H1 (cell line): ENCODE measurements at regions not wholly inside any gene's neighbourhood (a gene's known extent, or its start where the extent isn't known, plus 50 kb on each side); places are given as distances from the start of the nearest gene placed in this dataset.

ENCODE experiments used
- CTCF ChIA-PET: fragments of 300-600 bp; sonication (Branson Sonifier 250); formaldehyde crosslinking; loops from one replicate; lab custom pipeline; 2021; ENCODE audit not compliant: partially characterized antibody; lab: Charles Lee
- POLR2A ChIA-PET: fragments of 300-600 bp; sonication (Branson Sonifier 250); formaldehyde crosslinking; loops from one replicate; lab custom pipeline; 2021; ENCODE audit warnings: inconsistent platforms; ENCODE audit not compliant: partially characterized antibody; lab: Charles Lee
- DNase-seq, 2 experiments: peaks; one replicate each; pipeline versions ENCODE4 v3.0.0 to v3.0.0-alpha.2; 2010 to 2022; ENCODE audit warnings: low spot score in 2 of 2, low read depth in 1 of 2, mixed read lengths in 1 of 2
- FAIRE-seq: peaks from 2 replicates; lab custom pipeline; 2011; peaks lifted over from hg19 to GRCh38; lab: Jason Lieb, UNC
- H2AFZ ChIP-seq: 2 replicates; pipeline ENCODE4 v1.8.1; 2012; ENCODE audit warnings: low read length, inconsistent platforms
- H2AK5ac ChIP-seq: 2 replicates; pipeline ENCODE4 v1.6.1; 2013; ENCODE audit warnings: low read depth, low read length
- H2BK120ac ChIP-seq: replicated peaks from 2 replicates; pipeline ENCODE3; 2013; ENCODE audit warnings: low read depth, low read length, inconsistent platforms
- H2BK12ac ChIP-seq: 2 replicates; pipeline ENCODE4 v1.6.1; 2013; ENCODE audit warnings: low read depth, low read length
- H2BK15ac ChIP-seq: 2 replicates; pipeline ENCODE4 v1.6.1; 2013; ENCODE audit warnings: low read length
- H2BK20ac ChIP-seq: 2 replicates; pipeline ENCODE4 v1.6.1; 2013; ENCODE audit warnings: low read length
- H2BK5ac ChIP-seq: 2 replicates; pipeline ENCODE4 v1.6.1; 2013; ENCODE audit warnings: low read depth, low read length
- H3K14ac ChIP-seq: 2 replicates; pipeline ENCODE4 v1.6.1; 2013; ENCODE audit warnings: inconsistent platforms; ENCODE audit not compliant: insufficient read length
- H3K18ac ChIP-seq: 2 replicates; pipeline ENCODE4 v1.6.1; 2013; ENCODE audit warnings: low read length; ENCODE audit errors: extremely low read depth
- H3K23ac ChIP-seq: 2 replicates; pipeline ENCODE4 v1.6.1; 2013; ENCODE audit warnings: inconsistent platforms; ENCODE audit not compliant: insufficient read length
- H3K23me2 ChIP-seq: 2 replicates; pipeline ENCODE4 v1.6.1; 2013; ENCODE audit warnings: low read depth, low read length
- H3K27ac ChIP-seq: 2 replicates; pipeline ENCODE4 v1.6.1; 2011; ENCODE audit warnings: low read depth, low read length, inconsistent platforms
- H3K27me3 ChIP-seq, 4 experiments: replicated peaks in 1 of 4; 1 replicate in 1 of 4; 2 replicates in 3 of 4; pipeline versions ENCODE4 v1.6.1 to v1.8.1; 2011 to 2013; ENCODE audit warnings: low read length in 3 of 4, mild to moderate bottlenecking in 3 of 4, inconsistent platforms in 2 of 4, mixed read lengths in 2 of 4, moderate library complexity in 1 of 4; ENCODE audit not compliant: control insufficient read depth in 3 of 4, insufficient read depth in 3 of 4; ENCODE audit errors: extremely low read depth in 1 of 4
- H3K36me3 ChIP-seq, 4 experiments: 2 replicates each; pipeline versions ENCODE4 v1.6.1 to v1.8.1; 2011 to 2013; ENCODE audit warnings: mild to moderate bottlenecking in 4 of 4, low read length in 3 of 4, moderate library complexity in 2 of 4, control low read depth in 1 of 4, inconsistent platforms in 1 of 4; ENCODE audit not compliant: insufficient read depth in 4 of 4, control insufficient read depth in 2 of 4
- H3K4ac ChIP-seq: replicated peaks from 2 replicates; pipeline ENCODE3; 2013; ENCODE audit warnings: low read length, low read depth, mixed read lengths, inconsistent platforms; ENCODE audit not compliant: insufficient read length
- H3K4me1 ChIP-seq, 4 experiments: replicated peaks in 1 of 4; 1 replicate in 1 of 4; 2 replicates in 3 of 4; pipeline versions ENCODE4 v1.6.1 to v1.8.1; 2011 to 2013; ENCODE audit warnings: low read length in 3 of 4, inconsistent platforms in 2 of 4, mixed read lengths in 1 of 4; ENCODE audit not compliant: insufficient read depth in 4 of 4, control insufficient read depth in 3 of 4
- H3K4me2 ChIP-seq, 2 experiments: 2 replicates each; pipeline versions ENCODE4 v1.6.1 to v1.8.1; 2011 to 2013; ENCODE audit warnings: low read depth in 2 of 2, low read length in 2 of 2, control low read depth in 1 of 2, inconsistent platforms in 1 of 2, mild to moderate bottlenecking in 1 of 2; ENCODE audit not compliant: insufficient read depth in 1 of 2
- H3K4me3 ChIP-seq, 4 experiments: fragments of 200-600, 300-600 bp in 1 of 4; sonication (generic), shearing (Covaris generic), sonication (Bioruptor Twin) in 1 of 4; 2 replicates each; pipeline versions ENCODE4 v1.5.1 to v1.8.1; 2011 to 2016; ENCODE audit warnings: low read length in 4 of 4, low read depth in 3 of 4, control low read depth in 2 of 4, inconsistent platforms in 2 of 4, mild to moderate bottlenecking in 2 of 4, mixed read lengths in 1 of 4, moderate library complexity in 1 of 4; ENCODE audit not compliant: insufficient read depth in 2 of 4; ENCODE audit errors: extremely low read depth in 1 of 4
- H3K56ac ChIP-seq: replicated peaks from 2 replicates; pipeline ENCODE3; 2013; ENCODE audit warnings: low read depth, mild to moderate bottlenecking, mixed read lengths, low read length, inconsistent platforms; ENCODE audit not compliant: insufficient read length
- H3K79me1 ChIP-seq: 2 replicates; pipeline ENCODE4 v1.6.1; 2013; ENCODE audit warnings: low read depth, low read length, control low read depth
- H3K79me2 ChIP-seq, 2 experiments: 2 replicates each; pipeline versions ENCODE4 v1.6.1 to v1.8.1; 2012 to 2013; ENCODE audit warnings: low read length in 2 of 2, mild to moderate bottlenecking in 2 of 2, inconsistent platforms in 1 of 2; ENCODE audit not compliant: insufficient read depth in 2 of 2, control insufficient read depth in 1 of 2
- H3K9ac ChIP-seq, 4 experiments: replicated peaks in 1 of 4; 1 replicate in 1 of 4; 2 replicates in 3 of 4; pipeline versions ENCODE4 v1.6.1 to v1.8.1; 2011 to 2013; ENCODE audit warnings: low read depth in 3 of 4, low read length in 3 of 4, control low read depth in 2 of 4, mild to moderate bottlenecking in 2 of 4, moderate library complexity in 2 of 4, inconsistent platforms in 1 of 4; ENCODE audit errors: extremely low read depth in 1 of 4
- H3K9me3 ChIP-seq, 2 experiments: 2 replicates each; pipeline versions ENCODE4 v1.6.1 to v1.8.1; 2012 to 2013; ENCODE audit warnings: mild to moderate bottlenecking in 2 of 2, moderate library complexity in 2 of 2, control low read depth in 1 of 2, inconsistent platforms in 1 of 2, low read depth in 1 of 2, low read length in 1 of 2, mixed read lengths in 1 of 2; ENCODE audit not compliant: insufficient read depth in 2 of 2
- H4K20me1 ChIP-seq, 2 experiments: replicated peaks in 1 of 2; 2 replicates each; pipeline versions ENCODE3 to v1.8.1; 2011 to 2013; ENCODE audit warnings: inconsistent platforms in 2 of 2, low read length in 2 of 2, mild to moderate bottlenecking in 1 of 2; ENCODE audit not compliant: insufficient read depth in 2 of 2, control insufficient read depth in 1 of 2
- H4K5ac ChIP-seq: 2 replicates; pipeline ENCODE4 v1.6.1; 2013; ENCODE audit warnings: low read length, low read depth, mixed read lengths, inconsistent platforms; ENCODE audit not compliant: insufficient read length
- H4K8ac ChIP-seq: 2 replicates; pipeline ENCODE4 v1.8.0; 2013; ENCODE audit warnings: mild to moderate bottlenecking, moderate library complexity, low read length, inconsistent platforms; ENCODE audit not compliant: insufficient read depth; ENCODE audit errors: extremely low read depth
- H4K91ac ChIP-seq: replicated peaks from 2 replicates; pipeline ENCODE3; 2013; ENCODE audit warnings: low read length, mixed read lengths, inconsistent platforms; ENCODE audit not compliant: insufficient read length
- ATF2 ChIP-seq: IDR thresholded peaks from 2 replicates; pipeline ENCODE4 v1.6.1; 2012; ENCODE audit warnings: low read length, inconsistent platforms
- CBX8 ChIP-seq: fragments of 300-800, 300-1000 bp; sonication (generic); IDR thresholded peaks from 2 replicates; pipeline ENCODE4 v1.7.1; 2016; ENCODE audit warnings: low read depth, low read length, borderline replicate concordance
- GABPA ChIP-seq: IDR thresholded peaks from 2 replicates; pipeline ENCODE4 v1.6.1; 2011; ENCODE audit warnings: mild to moderate bottlenecking, low read length, moderate library complexity, borderline replicate concordance; ENCODE audit not compliant: insufficient read depth
- JUN ChIP-seq: IDR thresholded peaks from 2 replicates; pipeline ENCODE4 v1.6.1; 2011; ENCODE audit warnings: low read depth, mild to moderate bottlenecking, improper control_type of control experiment, low read length
- KDM5A ChIP-seq: fragments of 200-600 bp; IDR thresholded peaks from 2 replicates; pipeline ENCODE4 v1.7.1; 2012; ENCODE audit warnings: mild to moderate bottlenecking, low read length, inconsistent platforms, mixed read lengths
- MAX ChIP-seq: IDR thresholded peaks from 2 replicates; pipeline ENCODE4 v1.6.1; 2012; ENCODE audit warnings: inconsistent platforms
- POLR2A ChIP-seq, 2 experiments: IDR thresholded peaks; 1 replicate in 1 of 2; 2 replicates in 1 of 2; pipeline ENCODE4 v1.6.1; 2011; ENCODE audit warnings: low read depth in 2 of 2, low read length in 2 of 2, mild to moderate bottlenecking in 2 of 2; ENCODE audit errors: control extremely low read depth in 1 of 2
- RFX5 ChIP-seq: IDR thresholded peaks from 2 replicates; pipeline ENCODE4 v1.6.1; 2011; ENCODE audit warnings: low read depth, low read length, improper control_type of control experiment, borderline replicate concordance
- RXRA ChIP-seq: IDR thresholded peaks from 2 replicates; pipeline ENCODE4 v1.6.1; 2011; ENCODE audit warnings: low read depth, mild to moderate bottlenecking, low read length, moderate library complexity; ENCODE audit not compliant: insufficient read depth
- SP1 ChIP-seq: IDR thresholded peaks from 2 replicates; pipeline ENCODE4 v1.6.1; 2011; ENCODE audit warnings: low read depth, low read length
- SUZ12 ChIP-seq: fragments of 200-600 bp; sonication (generic); IDR thresholded peaks from 2 replicates; pipeline ENCODE4 v1.6.1; 2012; ENCODE audit warnings: mild to moderate bottlenecking, inconsistent platforms, low read length, moderate library complexity, mixed read lengths
- TF ChIP-seq, protein P1 (sequence below), 3 experiments: IDR thresholded peaks; 1 replicate in 2 of 3; 2 replicates in 1 of 3; pipeline versions ENCODE4 v1.5.1 to v1.6.1; 2011; ENCODE audit warnings: low read length in 3 of 3, mild to moderate bottlenecking in 3 of 3, inconsistent platforms in 2 of 3, low read depth in 1 of 3, moderate library complexity in 1 of 3; ENCODE audit not compliant: insufficient read depth in 1 of 3; ENCODE audit errors: control extremely low read depth in 1 of 3

DNA sequence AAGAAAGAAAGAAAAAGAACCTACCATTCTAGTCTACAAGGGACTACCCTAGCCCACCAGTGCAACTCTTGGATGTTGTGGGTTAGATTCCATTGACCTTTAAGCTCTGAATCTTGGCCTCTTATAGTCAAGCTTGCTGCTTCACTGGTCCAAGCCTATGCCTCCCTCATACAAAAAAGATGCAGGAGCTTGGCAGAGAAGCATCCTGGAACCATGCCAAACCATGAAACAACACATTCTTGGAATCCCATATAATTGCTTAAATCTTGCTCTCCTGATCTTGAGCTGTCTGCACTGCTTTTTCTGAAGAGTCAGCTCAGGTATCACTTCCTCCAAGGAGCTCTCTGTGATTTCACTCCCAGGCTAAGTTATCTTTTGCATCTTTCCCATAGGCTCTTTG, 117.9 kb upstream of the GPR139 start:
- DNase-seq (no peak), FAIRE-seq (no peak)
- Histone ChIP-seq H3K9me3 (no peaks in the 10 kb centered on the region), H3K23me2 (no peaks in the 10 kb centered on the region), H3K4me2 (no peak overlapping the region), H3K14ac (no peak overlapping the region), H3K4ac (no peak overlapping the region), H3K27ac (no peak overlapping the region), H4K91ac (no peak overlapping the region), H3K27me3 (no peaks in the 10 kb centered on the region), H3K79me1 (no peaks in the 10 kb centered on the region), H3K9ac (no peak overlapping the region), H2BK15ac (no peak overlapping the region), H3K4me3 (no peak overlapping the region), H2BK12ac (no peak overlapping the region), H3K4me1 (no peaks in the 10 kb centered on the region), H3K18ac (no peak overlapping the region), H2BK120ac (no peak overlapping the region), H2BK5ac (no peak overlapping the region), H2AFZ (no peak overlapping the region), H3K56ac (no peak overlapping the region), H3K36me3 (no peaks in the 10 kb centered on the region), H4K20me1 (no peaks in the 10 kb centered on the region), H4K8ac (no peak overlapping the region), H3K23ac (no peak overlapping the region), H3K79me2 (no peaks in the 10 kb centered on the region), H2BK20ac (no peak overlapping the region), H4K5ac (no peak overlapping the region), H2AK5ac (no peak overlapping the region)
- ChIA-PET POLR2A (no interaction called here), CTCF (interaction anchor here (1.0 to 1.6 kb wide), 4 partner anchors 9 to 293 kb away, joined by 3 to 5 read pairs (median 4); no protein-coding TSS in a partner anchor)
- TF ChIP-seq JUN, result no peak
- no peak for TF ChIP-seq GABPA
- no peak for TF ChIP-seq ATF2
- TF ChIP-seq POLR2A (IDR thresholded peaks at IDR 0.05; ENCODE audit: control extremely low read depth in 1 of 2, low read depth in 2 of 2, low read length in 2 of 2), result no peak
- TF ChIP-seq SUZ12, result no peak
- TF ChIP-seq KDM5A, result no peak
- no peak for TF ChIP-seq RFX5
- TF ChIP-seq SP1, result no peak
- TF ChIP-seq MAX, result no peak
- no peak for TF ChIP-seq RXRA
- TF ChIP-seq, protein P1, sequence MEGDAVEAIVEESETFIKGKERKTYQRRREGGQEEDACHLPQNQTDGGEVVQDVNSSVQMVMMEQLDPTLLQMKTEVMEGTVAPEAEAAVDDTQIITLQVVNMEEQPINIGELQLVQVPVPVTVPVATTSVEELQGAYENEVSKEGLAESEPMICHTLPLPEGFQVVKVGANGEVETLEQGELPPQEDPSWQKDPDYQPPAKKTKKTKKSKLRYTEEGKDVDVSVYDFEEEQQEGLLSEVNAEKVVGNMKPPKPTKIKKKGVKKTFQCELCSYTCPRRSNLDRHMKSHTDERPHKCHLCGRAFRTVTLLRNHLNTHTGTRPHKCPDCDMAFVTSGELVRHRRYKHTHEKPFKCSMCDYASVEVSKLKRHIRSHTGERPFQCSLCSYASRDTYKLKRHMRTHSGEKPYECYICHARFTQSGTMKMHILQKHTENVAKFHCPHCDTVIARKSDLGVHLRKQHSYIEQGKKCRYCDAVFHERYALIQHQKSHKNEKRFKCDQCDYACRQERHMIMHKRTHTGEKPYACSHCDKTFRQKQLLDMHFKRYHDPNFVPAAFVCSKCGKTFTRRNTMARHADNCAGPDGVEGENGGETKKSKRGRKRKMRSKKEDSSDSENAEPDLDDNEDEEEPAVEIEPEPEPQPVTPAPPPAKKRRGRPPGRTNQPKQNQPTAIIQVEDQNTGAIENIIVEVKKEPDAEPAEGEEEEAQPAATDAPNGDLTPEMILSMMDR (IDR thresholded peaks at IDR 0.05; ENCODE audit: control extremely low read depth in 1 of 3, insufficient read depth in 1 of 3, low read depth in 1 of 3, low read length in 3 of 3), result no peak
- no peak for TF ChIP-seq CBX8
